ENCODE measurements at regions not wholly inside any gene's neighbourhood (a gene's known extent, or its start where the extent isn't known, plus 50 kb on each side); places are given as distances from the start of the nearest gene placed in this dataset.
"Not testable (repeated sequence)": the region's sequence is repeated elsewhere in the genome, so short reads cannot be mapped to it uniquely, and the experiment has no call there.

GRCh38 chr22:11307998-11308397 is 4220.0 kb upstream of the OR11H1 start:
- Histone ChIP-seq H3K9me3 (ENCODE audit: low read length) (0 out of 2 replicates have a peak, but pooled peaks cover 15% of the 10 kb centered on the region), H2AFZ (ENCODE audit: low read length) (no peak overlapping the region), H3K27ac (ENCODE audit: low read length) (no peak overlapping the region), H3K36me3 (ENCODE audit: low read depth, low read length) (no peaks in the 10 kb centered on the region), H4K20me1 (ENCODE audit: low read length) (no peaks in the 10 kb centered on the region), H3K4me1 (ENCODE audit: insufficient read depth, low read length) (no peaks in the 10 kb centered on the region), H3K4me2 (ENCODE audit: low read length) (no peak overlapping the region), H3K4me3 (ENCODE audit: low read length) (no peak overlapping the region), H3K27me3 (ENCODE audit: low read length) (no peaks in the 10 kb centered on the region), H3K9ac (ENCODE audit: low read length) (no peak overlapping the region), H3K9me2 (replicated peaks; ENCODE audit: low read length) (no peaks in the 10 kb centered on the region), H3F3A (ENCODE audit: low read length, unreplicated experiment) (no peaks in the 10 kb centered on the region), H3K79me2 (ENCODE audit: low read length) (no peaks in the 10 kb centered on the region)
- POLR2A ChIA-PET (ENCODE audit: unreplicated experiment), result no interaction called here
- intact Hi-C loops (cut with micrococcal nuclease), result no loop called here
- CTCF ChIA-PET, result no interaction called here
- no TSS peak for BruUV-seq (replicated peaks)
- ATAC-seq, result no peak
- no peak for TF ChIP-seq CTCF (conservative IDR thresholded peaks at IDR 0.05; ENCODE audit: low read depth, low read length)
- TF ChIP-seq EZH2phosphoT487 (IDR thresholded peaks at IDR 0.05; ENCODE audit: borderline replicate concordance, low read length), result no peak
- TF ChIP-seq EZH2 (IDR thresholded peaks at IDR 0.05; ENCODE audit: low read length, unreplicated experiment), result no peak
- no peak for DNase-seq

GRCh38 chr22:11309777-11310176 is 4218.2 kb upstream of the OR11H1 start:
- POLR2A ChIA-PET (ENCODE audit: unreplicated experiment); BruUV-seq (replicated peaks): not testable (repeated sequence)

DNA sequence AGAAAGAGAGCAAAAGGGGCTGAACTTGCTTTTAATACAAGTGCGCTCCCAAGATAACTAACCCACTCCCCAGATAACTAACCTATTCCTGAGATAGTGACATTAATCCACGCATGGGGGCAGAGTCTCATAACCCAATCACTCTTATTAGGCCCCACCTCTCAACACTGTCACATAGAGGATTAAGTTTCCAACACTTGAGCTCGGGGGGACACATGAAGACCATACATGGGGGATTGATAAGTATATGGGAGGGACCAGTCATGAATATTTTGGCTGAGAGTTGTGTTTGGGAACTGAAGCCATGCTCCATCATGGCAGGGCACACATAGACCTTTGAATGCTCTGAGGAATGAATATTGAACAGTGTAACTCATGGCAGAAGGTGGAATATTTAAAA is 4217.3 kb upstream of the OR11H1 start:
- CTCF ChIA-PET; H3K27me3 ChIP-seq (ENCODE audit: low read length); H3K9me2 ChIP-seq (replicated peaks; ENCODE audit: low read length); H3K4me2 ChIP-seq (ENCODE audit: low read length); BruUV-seq (replicated peaks); H3K4me3 ChIP-seq (ENCODE audit: low read length); intact Hi-C loops (cut with micrococcal nuclease); H3K79me2 ChIP-seq (ENCODE audit: low read length); H2AFZ ChIP-seq (ENCODE audit: low read length); H3K27ac ChIP-seq (ENCODE audit: low read length); H3K36me3 ChIP-seq (ENCODE audit: low read depth, low read length); H4K20me1 ChIP-seq (ENCODE audit: low read length); ATAC-seq; DNase-seq; POLR2A ChIA-PET (ENCODE audit: unreplicated experiment); H3K4me1 ChIP-seq (ENCODE audit: insufficient read depth, low read length); H3F3A ChIP-seq (ENCODE audit: low read length, unreplicated experiment); H3K9ac ChIP-seq (ENCODE audit: low read length): not testable (repeated sequence)
- H3K9me3 ChIP-seq (ENCODE audit: low read length), result 0 out of 2 replicates have a peak, but pooled peaks cover 15% of the 10 kb centered on the region

More at GRCh38 chr22:11309777-11310176, 4218.2 kb upstream of the OR11H1 start:
- H2AFZ ChIP-seq (ENCODE audit: low read length); ATAC-seq; H3K79me2 ChIP-seq (ENCODE audit: low read length); DNase-seq; H3K4me1 ChIP-seq (ENCODE audit: insufficient read depth, low read length); H3K36me3 ChIP-seq (ENCODE audit: low read depth, low read length); CTCF ChIA-PET; H3K4me2 ChIP-seq (ENCODE audit: low read length); H3K4me3 ChIP-seq (ENCODE audit: low read length); H3K27me3 ChIP-seq (ENCODE audit: low read length); H3K9me2 ChIP-seq (replicated peaks; ENCODE audit: low read length); H3K27ac ChIP-seq (ENCODE audit: low read length); H4K20me1 ChIP-seq (ENCODE audit: low read length); H3F3A ChIP-seq (ENCODE audit: low read length, unreplicated experiment); intact Hi-C loops (cut with micrococcal nuclease); H3K9ac ChIP-seq (ENCODE audit: low read length): not testable (repeated sequence)
- 0 out of 2 replicates have a peak, but pooled peaks cover 15% of the 10 kb centered on the region for H3K9me3 ChIP-seq (ENCODE audit: low read length)

DNA sequence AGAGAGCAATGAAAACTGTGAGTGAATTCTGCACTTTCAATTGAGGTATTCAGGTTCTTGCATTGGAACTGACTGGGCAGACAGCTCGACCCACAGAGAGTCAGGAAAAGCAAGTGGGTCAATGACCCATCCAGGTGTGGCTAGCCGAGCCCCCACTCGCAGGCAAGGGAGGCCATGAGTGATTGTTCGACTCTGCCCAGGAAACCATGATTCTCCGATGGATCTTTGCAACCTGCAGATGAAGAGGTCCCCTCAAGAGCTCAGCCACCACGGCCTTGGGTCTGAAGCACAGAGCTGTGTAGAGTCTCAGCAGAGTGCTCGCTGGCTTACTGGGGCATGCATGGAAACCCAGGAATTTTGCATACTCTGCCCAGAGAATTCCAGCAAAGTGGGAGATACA is 4215.4 kb upstream of the OR11H1 start:
- intact Hi-C loops (cut with micrococcal nuclease); CTCF ChIA-PET; H2AFZ ChIP-seq (ENCODE audit: low read length); H3F3A ChIP-seq (ENCODE audit: low read length, unreplicated experiment); H3K4me1 ChIP-seq (ENCODE audit: insufficient read depth, low read length); POLR2A ChIA-PET (ENCODE audit: unreplicated experiment); DNase-seq; ATAC-seq; H3K79me2 ChIP-seq (ENCODE audit: low read length); H3K9ac ChIP-seq (ENCODE audit: low read length); H3K36me3 ChIP-seq (ENCODE audit: low read depth, low read length); H3K9me3 ChIP-seq (ENCODE audit: low read length); BruUV-seq (replicated peaks); H4K20me1 ChIP-seq (ENCODE audit: low read length); H3K9me2 ChIP-seq (replicated peaks; ENCODE audit: low read length); H3K27me3 ChIP-seq (ENCODE audit: low read length); H3K27ac ChIP-seq (ENCODE audit: low read length); H3K4me3 ChIP-seq (ENCODE audit: low read length); H3K4me2 ChIP-seq (ENCODE audit: low read length): not testable (repeated sequence)

DNA sequence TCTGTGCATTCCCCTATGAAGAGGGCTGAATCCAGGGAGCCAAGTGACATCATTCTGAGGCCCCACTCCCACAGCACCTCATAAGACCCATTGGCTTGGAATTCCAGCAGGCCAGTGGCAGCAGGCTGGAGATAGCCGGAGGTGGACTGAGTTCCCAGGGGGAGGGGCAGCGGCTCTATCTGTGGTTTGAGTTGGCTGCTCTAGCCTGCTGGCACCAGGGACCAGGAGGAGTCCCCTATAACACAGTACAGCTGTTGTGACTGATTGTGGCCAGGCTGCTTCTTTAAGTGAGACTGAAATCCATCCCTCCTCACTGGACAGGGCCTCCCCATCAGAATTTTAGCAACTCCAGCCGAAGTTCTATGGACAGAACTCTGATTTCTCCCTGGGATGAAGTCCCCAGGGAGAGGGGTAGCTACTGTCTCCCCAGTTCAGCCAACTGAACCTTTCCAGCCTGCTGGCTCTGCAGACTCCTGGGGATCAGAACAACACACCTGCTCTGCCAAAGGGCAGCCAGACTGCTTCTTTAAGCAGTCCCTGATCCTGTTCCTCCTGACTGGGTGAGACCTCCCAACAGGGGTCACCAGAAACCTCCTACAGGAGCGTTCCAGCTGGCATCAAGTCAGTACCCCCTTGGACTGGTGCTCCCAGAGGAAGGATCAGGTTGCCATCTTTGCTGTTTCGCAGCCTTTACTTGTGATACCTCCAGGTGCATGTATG is 4214.8 kb upstream of the OR11H1 start:
- H3K27ac ChIP-seq (ENCODE audit: low read length); DNase-seq; H3K9me3 ChIP-seq (ENCODE audit: low read length); BruUV-seq (replicated peaks); H2AFZ ChIP-seq (ENCODE audit: low read length); H3K9me2 ChIP-seq (replicated peaks; ENCODE audit: low read length); H3K36me3 ChIP-seq (ENCODE audit: low read depth, low read length); POLR2A ChIA-PET (ENCODE audit: unreplicated experiment); H4K20me1 ChIP-seq (ENCODE audit: low read length); ATAC-seq; H3K79me2 ChIP-seq (ENCODE audit: low read length); H3K4me3 ChIP-seq (ENCODE audit: low read length); intact Hi-C loops (cut with micrococcal nuclease); H3F3A ChIP-seq (ENCODE audit: low read length, unreplicated experiment); H3K27me3 ChIP-seq (ENCODE audit: low read length); H3K4me2 ChIP-seq (ENCODE audit: low read length); H3K9ac ChIP-seq (ENCODE audit: low read length); H3K4me1 ChIP-seq (ENCODE audit: insufficient read depth, low read length); CTCF ChIA-PET: not testable (repeated sequence)

DNA sequence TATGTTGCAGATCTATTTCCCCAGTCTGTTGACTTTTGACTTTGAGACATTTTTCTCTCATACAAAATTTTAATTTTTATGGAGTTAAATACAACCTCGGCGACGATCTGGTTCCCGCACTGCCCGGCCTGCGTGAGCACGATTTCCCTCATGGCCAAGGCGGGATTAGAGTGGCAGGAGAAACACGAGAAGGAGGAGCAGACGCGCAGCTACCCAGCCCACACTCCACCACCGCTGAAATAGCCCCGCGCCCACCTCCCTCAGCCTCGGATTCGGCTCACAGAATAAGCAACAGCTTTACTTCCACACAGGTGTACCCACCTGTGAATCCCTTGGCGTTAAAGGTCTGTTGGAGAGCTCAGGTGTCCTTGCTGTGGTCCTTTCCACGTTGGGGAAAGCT is 4209.4 kb upstream of the OR11H1 start:
- H3K27me3 ChIP-seq (ENCODE audit: low read length); POLR2A ChIA-PET (ENCODE audit: unreplicated experiment); CTCF ChIA-PET: not testable (repeated sequence)

More for the DNA sequence above, 4209.4 kb upstream of the OR11H1 start:
- H3K36me3 ChIP-seq (ENCODE audit: low read depth, low read length); H3K4me3 ChIP-seq (ENCODE audit: low read length); H3K9me2 ChIP-seq (replicated peaks; ENCODE audit: low read length); H3K4me1 ChIP-seq (ENCODE audit: insufficient read depth, low read length); intact Hi-C loops (cut with micrococcal nuclease); H3K9me3 ChIP-seq (ENCODE audit: low read length); H3K4me2 ChIP-seq (ENCODE audit: low read length); H3K79me2 ChIP-seq (ENCODE audit: low read length); H3K27ac ChIP-seq (ENCODE audit: low read length); ATAC-seq; H2AFZ ChIP-seq (ENCODE audit: low read length); H3K9ac ChIP-seq (ENCODE audit: low read length); BruUV-seq (replicated peaks); H4K20me1 ChIP-seq (ENCODE audit: low read length); H3F3A ChIP-seq (ENCODE audit: low read length, unreplicated experiment); DNase-seq: not testable (repeated sequence)
